T-cell (primary cell): ENCODE measurements at regions not wholly inside any gene's neighbourhood (a gene's known extent, or its start where the extent isn't known, plus 50 kb on each side); places are given as distances from the start of the nearest gene placed in this dataset.

Experiments
- ATAC-seq, 4 experiments: fragments of 200-7000 bp in 3 of 4; fragments of 150-1000 bp in 1 of 4; cut with Tn5 transposase; replicated peaks in 1 of 4; 1 replicate in 3 of 4; 2 replicates in 1 of 4; pipeline ENCODE4 v1.10.0; 2021; ENCODE audit warnings: moderate library complexity in 3 of 4, mild to moderate bottlenecking in 2 of 4, moderate number of reproducible peaks in 1 of 4
- CTCF ChIA-PET, 2 donors: fragments of 300-600 bp; sonication (Branson Sonifier 250); formaldehyde crosslinking; loops; one replicate each; lab custom pipeline; 2022; ENCODE audit warnings: antibody characterized with exemption in 2 of 2; lab: Charles Lee
- POLR2A ChIA-PET, 2 donors: fragments of 300-600 bp; sonication (Branson Sonifier 250); formaldehyde crosslinking; loops; one replicate each; lab custom pipeline; 2022; ENCODE audit warnings: antibody characterized with exemption in 2 of 2; lab: Charles Lee
- DNase-seq, 35 experiments: peaks; one replicate each; pipeline versions ENCODE4 v3.0.0 to v3.0.0-alpha.2; 2013 to 2023
- H3K27ac ChIP-seq: one replicate; pipeline ENCODE4 v1.5.1; 2013; ENCODE audit warnings: low read length
- H3K27me3 ChIP-seq, 2 experiments: replicated peaks in 1 of 2; 1 replicate in 1 of 2; 2 replicates in 1 of 2; pipeline versions ENCODE4 v1.6.1 to v1.7.0; 2013; ENCODE audit warnings: low read length in 1 of 2, mixed read lengths in 1 of 2; ENCODE audit not compliant: control insufficient read depth in 2 of 2, insufficient read depth in 2 of 2; ENCODE audit errors: extremely low read depth in 1 of 2
- H3K36me3 ChIP-seq, 2 donors: 1 replicate in 1 of 2; 2 replicates in 1 of 2; pipeline versions ENCODE4 v1.6.1 to v1.7.0; 2013; ENCODE audit warnings: low read length in 1 of 2; ENCODE audit not compliant: control insufficient read depth in 2 of 2, insufficient read depth in 1 of 2; ENCODE audit errors: extremely low read depth in 1 of 2
- H3K4me1 ChIP-seq, 2 experiments: 1 replicate in 1 of 2; 2 replicates in 1 of 2; pipeline versions ENCODE4 v1.6.1 to v1.7.0; 2013; ENCODE audit warnings: low read length in 2 of 2, mixed read lengths in 1 of 2; ENCODE audit not compliant: insufficient read depth in 2 of 2, control insufficient read depth in 1 of 2; ENCODE audit errors: extremely low read depth in 1 of 2
- H3K4me3 ChIP-seq, 2 donors: 1 replicate in 1 of 2; 2 replicates in 1 of 2; pipeline versions ENCODE4 v1.5.1 to v1.7.0; 2013; ENCODE audit warnings: mild to moderate bottlenecking in 2 of 2, low read length in 1 of 2, moderate library complexity in 1 of 2; ENCODE audit not compliant: control insufficient read depth in 1 of 2; ENCODE audit errors: extremely low read depth in 1 of 2
- H3K9me3 ChIP-seq: 2 replicates; pipeline ENCODE4 v1.7.0; 2013
- H3K27ac Mint-ChIP-seq, 2 donors: one replicate each; pipeline ENCODE4 v1.8.0; 2020 to 2021; ENCODE audit warnings: mild to moderate bottlenecking in 2 of 2, mixed read lengths in 2 of 2
- H3K27me3 Mint-ChIP-seq, 2 donors: one replicate each; pipeline ENCODE4 v1.8.0; 2021 to 2022; ENCODE audit warnings: mixed read lengths in 2 of 2
- H3K36me3 Mint-ChIP-seq: one replicate; pipeline ENCODE4 v1.8.0; 2021; ENCODE audit warnings: mixed read lengths
- H3K4me1 Mint-ChIP-seq, 3 donors: one replicate each; pipeline ENCODE4 v1.8.0; 2020 to 2022; ENCODE audit warnings: mixed read lengths in 3 of 3, mild to moderate bottlenecking in 1 of 3
- H3K4me3 Mint-ChIP-seq, 3 donors: one replicate each; pipeline ENCODE4 v1.8.0; 2020 to 2022; ENCODE audit warnings: mild to moderate bottlenecking in 3 of 3, mixed read lengths in 3 of 3, moderate library complexity in 3 of 3
- H3K9me3 Mint-ChIP-seq, 3 donors: one replicate each; pipeline ENCODE4 v1.8.0; 2020 to 2022; ENCODE audit warnings: mixed read lengths in 3 of 3
- WGBS: methylation state at CpG from one replicate; pipeline ENCODE4 v1.1.5; 2013; ENCODE audit warnings: missing lambda C conversion rate; ENCODE audit not compliant: insufficient coverage; 5-methylcytosine and 5-hydroxymethylcytosine counted together

DNA sequence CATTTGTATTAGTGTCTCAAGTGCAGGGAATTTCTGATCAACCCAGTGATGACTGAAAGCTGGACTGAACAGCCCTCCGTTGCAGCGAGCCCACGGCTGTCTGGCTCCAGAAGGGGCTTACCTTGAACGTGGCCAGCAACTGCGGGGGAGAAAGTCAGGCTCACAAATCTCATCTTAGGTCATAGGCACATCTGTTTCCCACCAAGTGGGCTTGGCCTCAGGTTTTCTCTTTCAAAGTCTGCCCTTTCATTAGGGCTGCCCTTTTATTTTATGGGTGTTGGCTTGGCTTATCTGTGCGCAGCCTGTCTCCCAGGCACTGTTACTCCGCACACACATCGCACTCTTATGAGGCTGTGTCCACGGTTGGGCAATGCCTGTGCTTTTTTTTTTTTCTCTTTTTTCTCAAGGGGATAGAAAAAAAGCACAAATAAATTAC is 178.0 kb downstream of the JCAD start:
- 77% methylated on average over 9 of the region's 9 CpGs for WGBS
- Histone ChIP-seq H3K27ac (no peak overlapping the region), H3K36me3 (no peaks in the 10 kb centered on the region), H3K4me1 (no peaks in the 10 kb centered on the region), H3K9me3 (no peaks in the 10 kb centered on the region), H3K27me3 (peaks cover 0 to 25% of the 10 kb centered on the region in 2 experiments), H3K4me3 (no peak overlapping the region)
- no peak for DNase-seq
- Mint-ChIP-seq H3K36me3 (no peaks in the 10 kb centered on the region), H3K4me1 (no peaks in the 10 kb centered on the region), H3K27ac (no peak overlapping the region), H3K9me3 (peaks cover 0 to 2% (median 0%) of the 10 kb centered on the region in 3 donors), H3K4me3 (no peak overlapping the region), H3K27me3 (peaks cover 20 to 37% of the 10 kb centered on the region in 2 donors)
- CTCF ChIA-PET = interaction anchor here in 1 of 2 donors (0.6 kb wide), 1 partner anchor 694 kb away, joined by 4 read pairs; no protein-coding TSS in a partner anchor
- no peak for ATAC-seq
- POLR2A ChIA-PET = no interaction called here

DNA sequence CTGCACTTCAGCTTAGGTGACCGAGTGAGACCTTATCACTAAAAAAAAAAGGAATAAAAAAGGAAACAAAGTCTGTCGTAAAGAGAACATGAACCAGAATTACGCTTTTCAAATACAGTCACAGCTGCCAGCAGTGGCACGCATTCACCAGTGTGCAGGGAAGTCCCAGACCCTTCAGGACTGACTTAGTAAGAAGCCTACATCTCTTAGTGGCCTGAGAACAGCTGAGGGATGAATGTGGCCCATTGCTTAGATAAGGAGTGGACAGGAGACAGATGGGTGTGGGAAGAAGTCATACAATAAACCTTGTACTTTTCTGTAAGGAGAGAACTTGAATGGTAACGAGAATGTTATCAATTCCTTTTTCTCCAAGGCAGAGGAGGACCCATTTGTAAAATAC is 178.5 kb downstream of the JCAD start:
- ChIA-PET CTCF (no interaction called here), POLR2A (no interaction called here)
- no peaks in the 10 kb centered on the region for H3K4me1 Mint-ChIP-seq
- no peak overlapping the region for H3K27ac Mint-ChIP-seq
- peaks cover 22 to 38% of the 10 kb centered on the region in 2 donors for H3K27me3 Mint-ChIP-seq
- peaks cover 0 to 2% (median 0%) of the 10 kb centered on the region in 3 donors for H3K9me3 Mint-ChIP-seq
- no peaks in the 10 kb centered on the region for H3K9me3 ChIP-seq
- ATAC-seq (no peak), DNase-seq (no peak)
- H3K27ac ChIP-seq = no peak overlapping the region
- no peak overlapping the region for H3K4me3 Mint-ChIP-seq
- peaks cover 0 to 28% of the 10 kb centered on the region in 2 experiments for H3K27me3 ChIP-seq
- 75% methylated on average over 3 of the region's 5 CpGs for WGBS
- H3K4me3 ChIP-seq = no peak overlapping the region
- no peaks in the 10 kb centered on the region for H3K4me1 ChIP-seq
- H3K36me3 Mint-ChIP-seq = no peaks in the 10 kb centered on the region
- no peaks in the 10 kb centered on the region for H3K36me3 ChIP-seq

DNA sequence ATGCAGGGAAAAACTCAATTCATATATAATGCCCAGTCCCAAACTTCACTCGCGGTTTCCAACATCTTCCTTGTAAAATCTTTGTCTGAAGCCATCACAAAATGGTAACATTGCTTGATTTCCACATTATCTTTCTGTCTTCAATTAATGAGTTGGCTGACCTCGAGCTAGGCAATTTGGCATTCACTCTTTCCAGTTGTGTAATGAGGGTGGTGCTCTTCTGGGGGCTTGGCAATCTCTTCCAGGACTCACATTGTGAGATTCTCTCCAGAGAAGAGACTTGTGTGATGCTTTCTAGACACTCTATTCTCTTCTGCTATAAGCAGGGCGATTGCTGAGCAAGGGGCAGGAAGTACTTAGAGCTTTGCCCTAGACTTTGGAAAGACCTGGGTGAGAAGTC is 179.5 kb downstream of the JCAD start:
- Mint-ChIP-seq H3K4me1 (no peaks in the 10 kb centered on the region), H3K27me3 (peaks cover 27 to 39% of the 10 kb centered on the region in 2 donors), H3K9me3 (no peaks in the 10 kb centered on the region), H3K4me3 (no peak overlapping the region), H3K27ac (no peak overlapping the region), H3K36me3 (no peaks in the 10 kb centered on the region)
- POLR2A ChIA-PET = no interaction called here
- CTCF ChIA-PET = no interaction called here
- Histone ChIP-seq H3K27ac (no peak overlapping the region), H3K36me3 (no peaks in the 10 kb centered on the region), H3K27me3 (peaks cover 0 to 26% of the 10 kb centered on the region in 2 experiments), H3K4me3 (no peak overlapping the region), H3K9me3 (no peaks in the 10 kb centered on the region), H3K4me1 (no peaks in the 10 kb centered on the region)
- DNase-seq (no peak), ATAC-seq (no peak)
- 80% methylated on average over 1 of the region's 4 CpGs for WGBS

DNA sequence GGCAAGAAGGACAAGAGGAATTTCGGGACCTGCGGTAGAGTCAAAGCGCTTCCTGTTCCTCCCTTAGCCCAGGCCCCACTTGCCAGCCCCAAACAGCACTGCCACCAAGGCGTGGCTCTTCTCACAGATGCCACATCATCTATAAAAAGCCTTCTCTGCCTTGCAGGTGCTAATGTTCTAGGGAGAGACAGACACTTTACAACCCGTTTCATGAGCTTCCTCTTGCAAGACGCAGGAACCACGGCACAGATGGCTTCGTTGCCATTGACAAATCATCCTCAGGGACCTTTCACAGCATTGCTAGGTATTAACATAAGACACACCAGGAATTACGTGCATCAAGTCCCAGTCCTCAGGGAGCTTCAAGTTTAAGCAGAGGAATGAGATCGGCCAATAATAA is 180.9 kb downstream of the JCAD start:
- H3K27ac ChIP-seq = no peak overlapping the region
- H3K4me1 ChIP-seq = no peaks in the 10 kb centered on the region
- ChIA-PET POLR2A (no interaction called here), CTCF (no interaction called here)
- Mint-ChIP-seq H3K27me3 (peaks cover 27 to 34% of the 10 kb centered on the region in 2 donors), H3K27ac (no peak overlapping the region), H3K36me3 (no peaks in the 10 kb centered on the region), H3K9me3 (no peaks in the 10 kb centered on the region), H3K4me1 (no peaks in the 10 kb centered on the region), H3K4me3 (no peak overlapping the region)
- H3K27me3 ChIP-seq = peaks cover 0 to 26% of the 10 kb centered on the region in 2 experiments
- H3K36me3 ChIP-seq = no peaks in the 10 kb centered on the region
- DNase-seq (no peak), ATAC-seq (no peak)
- H3K4me3 ChIP-seq = no peak overlapping the region
- H3K9me3 ChIP-seq = no peaks in the 10 kb centered on the region
- WGBS = 7% methylated on average over 4 of the region's 10 CpGs

DNA sequence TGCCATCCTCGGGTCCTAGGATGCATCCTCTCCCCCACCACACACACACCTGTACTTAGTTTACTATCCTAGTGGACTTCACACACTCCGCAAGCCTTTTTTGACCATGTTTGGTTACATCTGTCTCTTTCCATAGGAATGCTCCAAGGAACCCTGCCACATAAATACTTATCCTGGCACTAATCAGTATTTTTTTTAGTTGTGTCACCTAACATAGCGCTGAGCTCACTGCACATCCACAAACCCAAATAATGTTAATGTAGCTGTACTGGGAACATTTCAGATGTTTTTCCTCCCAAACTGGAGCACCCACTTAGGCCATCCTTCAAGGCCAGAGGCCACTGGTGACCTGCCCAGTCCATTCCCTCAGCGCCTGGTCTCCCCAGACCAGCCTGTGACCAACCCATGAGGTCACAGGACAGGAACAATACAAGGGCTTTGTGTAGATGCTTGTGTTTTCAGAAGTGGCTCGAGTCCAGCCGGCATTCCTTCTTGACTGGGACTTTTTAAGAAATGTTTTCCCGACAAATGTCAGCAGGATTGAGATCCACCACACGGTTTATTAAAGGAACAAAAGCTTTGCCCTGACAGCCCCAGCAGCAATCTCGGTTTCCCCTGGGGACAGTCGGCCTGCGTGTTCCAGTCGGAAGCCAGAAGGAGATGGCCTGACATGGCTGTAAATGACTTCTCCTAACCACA is 181.4 kb downstream of the JCAD start:
- no peaks in the 10 kb centered on the region for H3K9me3 Mint-ChIP-seq
- ATAC-seq (no peak), DNase-seq (no peak)
- Histone ChIP-seq H3K27me3 (peaks cover 0 to 24% of the 10 kb centered on the region in 2 experiments), H3K9me3 (no peaks in the 10 kb centered on the region), H3K27ac (no peak overlapping the region), H3K4me3 (no peak overlapping the region), H3K36me3 (no peaks in the 10 kb centered on the region), H3K4me1 (no peaks in the 10 kb centered on the region)
- H3K36me3 Mint-ChIP-seq = no peaks in the 10 kb centered on the region
- H3K4me1 Mint-ChIP-seq = no peaks in the 10 kb centered on the region
- POLR2A ChIA-PET = no interaction called here
- CTCF ChIA-PET = no interaction called here
- H3K4me3 Mint-ChIP-seq = no peak overlapping the region
- peaks cover 27 to 33% of the 10 kb centered on the region in 2 donors for H3K27me3 Mint-ChIP-seq
- 63% methylated on average over 11 of the region's 12 CpGs for WGBS
- H3K27ac Mint-ChIP-seq = no peak overlapping the region

DNA sequence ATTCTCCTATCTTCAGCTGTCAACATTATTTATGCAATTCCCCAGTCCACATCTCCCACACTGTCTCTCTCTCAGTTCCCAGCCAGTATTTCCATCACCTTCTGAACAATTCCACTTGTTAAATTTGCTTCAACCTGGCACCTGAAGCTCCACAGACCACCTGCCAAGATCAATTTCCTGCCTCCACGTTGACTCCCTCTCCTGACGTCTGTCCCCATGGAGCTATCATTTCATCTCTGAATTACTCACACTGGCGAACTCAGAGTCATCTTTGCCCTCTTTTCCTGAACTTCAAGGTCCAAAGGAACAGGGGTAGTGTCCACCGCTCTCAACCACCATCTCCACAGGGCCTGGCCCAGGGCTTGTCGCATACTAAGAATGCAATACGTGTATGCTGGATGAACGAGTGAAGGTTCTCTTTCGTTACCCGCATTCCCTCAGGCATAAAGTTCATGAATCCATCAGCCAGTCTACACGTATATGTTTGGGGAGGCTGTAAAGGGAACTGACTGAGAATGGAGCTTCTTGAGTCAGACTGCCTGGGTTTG is 183.3 kb downstream of the JCAD start:
- Mint-ChIP-seq H3K4me1 (no peaks in the 10 kb centered on the region), H3K27ac (no peak overlapping the region), H3K4me3 (no peak overlapping the region), H3K9me3 (no peaks in the 10 kb centered on the region), H3K36me3 (no peaks in the 10 kb centered on the region), H3K27me3 (peaks cover 27 to 33% of the 10 kb centered on the region in 2 donors)
- Histone ChIP-seq H3K27me3 (peaks cover 0 to 21% of the 10 kb centered on the region in 2 experiments), H3K36me3 (no peaks in the 10 kb centered on the region), H3K4me3 (no peak overlapping the region), H3K4me1 (no peaks in the 10 kb centered on the region), H3K9me3 (no peaks in the 10 kb centered on the region), H3K27ac (no peak overlapping the region)
- CTCF ChIA-PET = no interaction called here
- POLR2A ChIA-PET = no interaction called here
- no peak for ATAC-seq
- 83% methylated on average over 9 of the region's 10 CpGs for WGBS
- DNase-seq = no peak
